Suppressor macrophage treated with lipopolysaccharide for 1 hour (primary cell): ENCODE measurements at regions not wholly inside any gene's neighbourhood (a gene's known extent, or its start where the extent isn't known, plus 50 kb on each side); places are given as distances from the start of the nearest gene placed in this dataset.

ENCODE experiments used
- DNase-seq, 3 donors: peaks; one replicate each; pipeline ENCODE4 v3.0.0-alpha.2; 2020 to 2022

- DNase-seq = no peak
Measured at GRCh38 chr14:62599616-62600385, 445.5 kb downstream of the KCNH5 start.

- DNase-seq = no peak
Measured at GRCh38 chr14:62602712-62603111, 442.5 kb downstream of the KCNH5 start.

GRCh38 chr14:62604524-62604923 lies 440.7 kb downstream of the KCNH5 start:
- no peak for DNase-seq

GRCh38 chr14:62614122-62614521 lies 431.1 kb downstream of the KCNH5 start:
- no peak for DNase-seq

GRCh38 chr14:62616668-62617067 lies 428.6 kb downstream of the KCNH5 start:
- no peak for DNase-seq

GRCh38 chr14:62626416-62626815 lies 418.8 kb downstream of the KCNH5 start:
- no peak for DNase-seq

- DNase-seq = no peak
Measured at GRCh38 chr14:62629176-62629725, 416.0 kb downstream of the KCNH5 start.

- no peak for DNase-seq
Measured at GRCh38 chr14:62631176-62631575, 414.1 kb downstream of the KCNH5 start.

- DNase-seq = no peak
Measured at GRCh38 chr14:62632771-62633170, 412.5 kb downstream of the KCNH5 start.

- DNase-seq = no peak
Measured at GRCh38 chr14:62645649-62646048, 399.6 kb downstream of the KCNH5 start.
